Testis (tissue), 2 donors: ENCODE measurements at regions not wholly inside any gene's neighbourhood (a gene's known extent, or its start where the extent isn't known, plus 50 kb on each side); places are given as distances from the start of the nearest gene placed in this dataset.

Source experiments
- DNase-seq: peaks from one replicate; pipeline ENCODE4 v3.0.0-alpha.2; 2019
- H3K27ac ChIP-seq, 2 donors: fragments of 200-600 bp; sonication (generic); one replicate each; pipeline ENCODE4 v1.5.1; 2019
- H3K27me3 ChIP-seq: fragments of 200-600 bp; sonication (generic); one replicate; pipeline ENCODE4 v1.5.1; 2019
- H3K36me3 ChIP-seq: fragments of 200-600 bp; sonication (generic); one replicate; pipeline ENCODE4 v1.5.1; 2017; ENCODE audit warnings: low read depth; ENCODE audit errors: missing control alignments
- H3K4me1 ChIP-seq: fragments of 200-600 bp; sonication (generic); one replicate; pipeline ENCODE4 v1.5.1; 2019
- H3K4me3 ChIP-seq, 2 donors: fragments of 200-600 bp; sonication (generic); one replicate each; pipeline ENCODE4 v1.5.1; 2017 to 2019
- H3K9me3 ChIP-seq: fragments of 200-600 bp; sonication (generic); one replicate; pipeline ENCODE4 v1.5.1; 2017
- POLR2A ChIP-seq: fragments of 450-650 bp; IDR thresholded peaks from one replicate; pipeline ENCODE4 v1.6.1; 2017; ENCODE audit warnings: antibody characterized with exemption, mild to moderate bottlenecking, moderate library complexity
- WGBS, 2 donors: methylation state at CpG; one replicate each; pipeline ENCODE4 v1.1.5; 2018; 5-methylcytosine and 5-hydroxymethylcytosine counted together
- intact Hi-C: fragments of 100-400 bp; cut with DNase I; formaldehyde crosslinking; loops from one replicate; pipeline ENCODE4 v1.15.1; 2023; ENCODE audit warnings: low total_unique reads
- TF ChIP-seq, protein P1 (sequence below), 3 experiments: fragments of 450-650 bp in 2 of 3; fragments of 200-600 bp in 1 of 3; sonication (generic) in 1 of 3; IDR thresholded peaks; one replicate each; pipeline ENCODE4 v1.5.1; 2016 to 2019; ENCODE audit warnings: antibody characterized with exemption in 3 of 3, mild to moderate bottlenecking in 2 of 3, moderate library complexity in 1 of 3

- 84 to 90% methylated on average over 6 of the region's 6 CpGs for WGBS, 2 donors
- Histone ChIP-seq H3K4me3 (no peak overlapping the region), H3K9me3 (no peaks in the 10 kb centered on the region), H3K27me3 (no peaks in the 10 kb centered on the region), H3K4me1 (no peaks in the 10 kb centered on the region), H3K27ac (no peak overlapping the region), H3K36me3 (no peaks in the 10 kb centered on the region)
- TF ChIP-seq POLR2A: no peak
- TF ChIP-seq, protein P1, sequence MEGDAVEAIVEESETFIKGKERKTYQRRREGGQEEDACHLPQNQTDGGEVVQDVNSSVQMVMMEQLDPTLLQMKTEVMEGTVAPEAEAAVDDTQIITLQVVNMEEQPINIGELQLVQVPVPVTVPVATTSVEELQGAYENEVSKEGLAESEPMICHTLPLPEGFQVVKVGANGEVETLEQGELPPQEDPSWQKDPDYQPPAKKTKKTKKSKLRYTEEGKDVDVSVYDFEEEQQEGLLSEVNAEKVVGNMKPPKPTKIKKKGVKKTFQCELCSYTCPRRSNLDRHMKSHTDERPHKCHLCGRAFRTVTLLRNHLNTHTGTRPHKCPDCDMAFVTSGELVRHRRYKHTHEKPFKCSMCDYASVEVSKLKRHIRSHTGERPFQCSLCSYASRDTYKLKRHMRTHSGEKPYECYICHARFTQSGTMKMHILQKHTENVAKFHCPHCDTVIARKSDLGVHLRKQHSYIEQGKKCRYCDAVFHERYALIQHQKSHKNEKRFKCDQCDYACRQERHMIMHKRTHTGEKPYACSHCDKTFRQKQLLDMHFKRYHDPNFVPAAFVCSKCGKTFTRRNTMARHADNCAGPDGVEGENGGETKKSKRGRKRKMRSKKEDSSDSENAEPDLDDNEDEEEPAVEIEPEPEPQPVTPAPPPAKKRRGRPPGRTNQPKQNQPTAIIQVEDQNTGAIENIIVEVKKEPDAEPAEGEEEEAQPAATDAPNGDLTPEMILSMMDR (IDR thresholded peaks at IDR 0.05): no peak
- DNase-seq: no peak
- intact Hi-C loops: no loop called here
Measured at GRCh38 chr11:120040151-120040840, 97.6 kb downstream of the TRIM29 start.

DNA sequence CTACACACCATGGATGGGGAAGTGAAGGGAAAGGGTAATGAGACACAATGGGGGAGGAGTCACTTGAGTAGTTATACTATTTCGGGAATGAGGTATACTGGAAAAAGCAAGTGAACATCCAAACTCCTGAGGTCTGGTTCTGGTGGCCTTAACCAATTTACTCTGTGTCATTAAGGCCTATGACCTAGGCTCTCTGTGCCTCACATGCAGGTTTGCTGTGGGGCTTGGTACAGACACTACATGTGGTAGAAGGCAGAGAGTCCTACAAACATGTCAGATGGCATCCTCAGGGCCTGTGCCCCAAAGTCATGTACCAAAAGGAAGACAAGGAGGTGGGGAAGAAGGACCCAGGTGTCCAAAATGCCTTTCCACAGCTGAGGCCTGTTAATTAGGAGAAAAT, 98.9 kb downstream of the TRIM29 start:
- Histone ChIP-seq H3K27ac (no peak overlapping the region), H3K27me3 (no peaks in the 10 kb centered on the region), H3K36me3 (no peaks in the 10 kb centered on the region), H3K4me1 (no peaks in the 10 kb centered on the region), H3K9me3 (no peaks in the 10 kb centered on the region), H3K4me3 (no peak overlapping the region)
- WGBS, 2 donors: 92 to 96% methylated on average over 1 of the region's 1 CpG
- TF ChIP-seq POLR2A: no peak
- TF ChIP-seq, protein P1 (IDR thresholded peaks at IDR 0.05): no peak
- intact Hi-C loops: no loop called here
- DNase-seq: no peak

- Histone ChIP-seq H3K4me3 (no peak overlapping the region), H3K27ac (no peak overlapping the region), H3K36me3 (no peaks in the 10 kb centered on the region), H3K27me3 (no peaks in the 10 kb centered on the region), H3K9me3 (no peaks in the 10 kb centered on the region), H3K4me1 (no peaks in the 10 kb centered on the region)
- DNase-seq: no peak
- intact Hi-C loops: no loop called here
- TF ChIP-seq, protein P1 (IDR thresholded peaks at IDR 0.05): no peak
- no peak for TF ChIP-seq POLR2A
- WGBS, 2 donors: 96 to 97% methylated on average over 3 of the region's 3 CpGs
Measured at GRCh38 chr11:120037111-120037510, 100.8 kb downstream of the TRIM29 start.

DNA sequence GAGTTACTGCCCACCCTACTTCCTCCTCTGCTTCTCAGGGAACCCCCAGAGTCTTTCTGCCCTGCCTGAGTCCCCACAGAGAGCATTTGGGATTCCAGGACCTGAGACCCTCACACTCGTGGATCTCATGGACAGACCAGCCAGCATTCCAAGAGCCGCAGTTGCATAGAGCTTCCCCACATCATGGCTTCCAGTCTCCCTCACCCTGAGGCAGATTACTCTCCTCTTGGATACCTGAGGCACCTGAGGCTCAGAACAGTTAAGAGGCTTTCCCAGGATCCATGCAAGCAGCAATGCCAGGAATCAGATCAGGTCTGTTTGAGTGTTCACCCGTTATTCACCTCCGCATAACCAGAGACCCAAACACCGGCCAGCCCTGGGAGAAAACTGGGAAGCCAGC, 102.2 kb downstream of the TRIM29 start:
- WGBS, 2 donors: 96 to 98% methylated on average over 5 of the region's 5 CpGs
- no peak for DNase-seq
- Histone ChIP-seq H3K27ac (no peak overlapping the region), H3K4me1 (no peaks in the 10 kb centered on the region), H3K36me3 (no peaks in the 10 kb centered on the region), H3K27me3 (no peaks in the 10 kb centered on the region), H3K4me3 (no peak overlapping the region), H3K9me3 (no peaks in the 10 kb centered on the region)
- intact Hi-C loops: no loop called here
- no peak for TF ChIP-seq POLR2A
- TF ChIP-seq, protein P1 (IDR thresholded peaks at IDR 0.05): no peak
